Fibroblast of lung (primary cell): ENCODE measurements at regions not wholly inside any gene's neighbourhood (a gene's known extent, or its start where the extent isn't known, plus 50 kb on each side); places are given as distances from the start of the nearest gene placed in this dataset.

Experiments used
- CTCF ChIP-seq, 2 donors: IDR thresholded peaks in 1 of 2; conservative IDR thresholded peaks in 1 of 2; 1 replicate in 1 of 2; 2 replicates in 1 of 2; pipeline ENCODE4 v1.5.1; 2011 to 2012; ENCODE audit warnings: low read length in 2 of 2, control low read depth in 1 of 2, inconsistent platforms in 1 of 2, low read depth in 1 of 2, mild to moderate bottlenecking in 1 of 2
- EZH2 ChIP-seq: IDR thresholded peaks from 2 replicates; pipeline ENCODE4 v1.5.1; 2012; ENCODE audit warnings: low read length, control low read depth, mild to moderate bottlenecking; ENCODE audit errors: missing control alignments

- TF ChIP-seq CTCF (conservative IDR thresholded peaks at IDR 0.05 in 1 of 2, IDR thresholded peaks at IDR 0.05 in 1 of 2; ENCODE audit: low read depth in 1 of 2, low read length in 2 of 2) (peak in 1 of 2 donors; percentile 32), EZH2 (no peak)
Observed at GRCh38 chr2:182650704-182651103, 65.4 kb upstream of the DNAJC10 start.
